PC-3 (cell line): ENCODE measurements at regions not wholly inside any gene's neighbourhood (a gene's known extent, or its start where the extent isn't known, plus 50 kb on each side); places are given as distances from the start of the nearest gene placed in this dataset.

Experiments used
- ATAC-seq: fragments of 200-7000 bp; cut with Tn5 transposase; 2 replicates; pipeline ENCODE4 v1.9.1; 2020; ENCODE audit warnings: mild to moderate bottlenecking, moderate library complexity
- BruUV-seq: library from RNA; stranded (reverse); fragments of 400-500 nt; replicated peaks from 2 replicates; lab custom pipeline; 2021; lab: Mats Ljungman, UMichigan
- CTCF ChIA-PET: fragments of 300-600 bp; sonication (Branson Sonifier 250); formaldehyde crosslinking; loops from one replicate; lab custom pipeline; 2022; ENCODE audit warnings: antibody characterized with exemption; lab: Charles Lee
- POLR2A ChIA-PET: fragments of 300-600 bp; sonication (Branson Sonifier 250); formaldehyde crosslinking; loops from one replicate; lab custom pipeline; 2022; ENCODE audit warnings: antibody characterized with exemption; ENCODE audit not compliant: unreplicated experiment; lab: Charles Lee
- DNase-seq: peaks from one replicate; pipeline ENCODE4 v3.0.0-alpha.2; 2015
- H2AFZ ChIP-seq: fragments of 300-600 bp; sonication (generic); 2 replicates; pipeline ENCODE4 v1.6.0; 2016; ENCODE audit warnings: antibody characterized with exemption, low read length
- H3F3A ChIP-seq: fragments of 300-600 bp; sonication (generic); one replicate; pipeline ENCODE4 v1.6.0; 2017; ENCODE audit warnings: antibody characterized with exemption, low read length, control low read depth, mild to moderate bottlenecking; ENCODE audit not compliant: unreplicated experiment
- H3K27ac ChIP-seq: fragments of 300-600 bp; sonication (generic); 2 replicates; pipeline ENCODE4 v1.5.1; 2016; ENCODE audit warnings: mild to moderate bottlenecking, low read length
- H3K27me3 ChIP-seq: fragments of 300-600 bp; sonication (generic); 2 replicates; pipeline ENCODE4 v1.6.1; 2016; ENCODE audit warnings: low read length, mixed read lengths
- H3K36me3 ChIP-seq: fragments of 300-600 bp; sonication (generic); 2 replicates; pipeline ENCODE4 v1.6.1; 2016; ENCODE audit warnings: low read depth, mixed run types, low read length, mixed read lengths
- H3K4me1 ChIP-seq: fragments of 300-600 bp; sonication (generic); 2 replicates; pipeline ENCODE4 v1.5.1; 2016; ENCODE audit warnings: low read length; ENCODE audit not compliant: insufficient read depth
- H3K4me2 ChIP-seq: fragments of 300-600 bp; sonication (generic); 2 replicates; pipeline ENCODE4 v1.6.0; 2016; ENCODE audit warnings: low read length
- H3K4me3 ChIP-seq: fragments of 300-600 bp; sonication (generic); 2 replicates; pipeline ENCODE4 v1.5.1; 2016; ENCODE audit warnings: mild to moderate bottlenecking, low read length, mixed read lengths
- H3K79me2 ChIP-seq: fragments of 300-600 bp; sonication (generic); 2 replicates; pipeline ENCODE4 v1.6.1; 2017; ENCODE audit warnings: low read length, mixed read lengths
- H3K9ac ChIP-seq: fragments of 300-600 bp; sonication (generic); 2 replicates; pipeline ENCODE4 v1.6.0; 2016; ENCODE audit warnings: mild to moderate bottlenecking, low read length
- H3K9me2 ChIP-seq: fragments of 300-600 bp; sonication (generic); replicated peaks from 2 replicates; pipeline ENCODE4 v1.6.1; 2016; ENCODE audit warnings: mixed run types, low read length, mixed read lengths
- H3K9me3 ChIP-seq: fragments of 300-600 bp; sonication (generic); 2 replicates; pipeline ENCODE4 v1.6.1; 2016; ENCODE audit warnings: low read length, mixed read lengths
- H4K20me1 ChIP-seq: fragments of 300-600 bp; sonication (generic); 2 replicates; pipeline ENCODE4 v1.6.1; 2016; ENCODE audit warnings: low read length, mixed read lengths
- CTCF ChIP-seq: fragments of 300-600 bp; sonication (generic); conservative IDR thresholded peaks from 2 replicates; pipeline ENCODE4 v1.5.1; 2017; ENCODE audit warnings: antibody characterized with exemption, low read depth, mild to moderate bottlenecking, low read length
- EZH2 ChIP-seq: fragments of 300-600 bp; sonication (generic); IDR thresholded peaks from one replicate; pipeline ENCODE4 v1.6.1; 2017; ENCODE audit warnings: antibody characterized with exemption, mild to moderate bottlenecking, low read length; ENCODE audit not compliant: unreplicated experiment
- EZH2phosphoT487 ChIP-seq: fragments of 300-600 bp; sonication (generic); IDR thresholded peaks from 2 replicates; pipeline ENCODE4 v1.6.1; 2018; ENCODE audit warnings: mild to moderate bottlenecking, antibody characterized with exemption, low read length, borderline replicate concordance
- intact Hi-C: fragments of 100-400 bp; cut with micrococcal nuclease; formaldehyde crosslinking; loops from 2 replicates; pipeline ENCODE4 v1.9.0; 2023

- Histone ChIP-seq H3K9ac (no peak overlapping the region), H3F3A (no peaks in the 10 kb centered on the region), H3K9me2 (no peaks in the 10 kb centered on the region), H3K4me1 (no peaks in the 10 kb centered on the region), H3K27me3 (no peaks in the 10 kb centered on the region), H3K9me3 (no peaks in the 10 kb centered on the region), H3K4me3 (no peak overlapping the region), H3K4me2 (no peak overlapping the region), H3K79me2 (no peaks in the 10 kb centered on the region), H3K27ac (no peak overlapping the region), H4K20me1 (no peaks in the 10 kb centered on the region), H2AFZ (no peak overlapping the region), H3K36me3 (no peaks in the 10 kb centered on the region)
- CTCF ChIA-PET: no interaction called here
- DNase-seq (no peak), ATAC-seq (no peak)
- no TSS peak for BruUV-seq
- TF ChIP-seq EZH2 (no peak), EZH2phosphoT487 (no peak), CTCF (no peak)
- intact Hi-C loops: no loop called here
- POLR2A ChIA-PET: no interaction called here
These were observed 136.4 kb upstream of the NCOR2 start for GRCh38 chr12:124703856-124704255.

GRCh38 chr12:124702736-124703135 lies 135.3 kb upstream of the NCOR2 start:
- ChIA-PET CTCF (interaction anchor here (0.6 kb wide), 1 partner anchor 71 kb away, joined by 5 read pairs; no protein-coding TSS in a partner anchor), POLR2A (no interaction called here)
- Histone ChIP-seq H3K27me3 (no peaks in the 10 kb centered on the region), H3K4me2 (no peak overlapping the region), H3K4me1 (no peaks in the 10 kb centered on the region), H4K20me1 (no peaks in the 10 kb centered on the region), H3K27ac (no peak overlapping the region), H3F3A (no peaks in the 10 kb centered on the region), H2AFZ (no peak overlapping the region), H3K9me2 (no peaks in the 10 kb centered on the region), H3K4me3 (no peak overlapping the region), H3K79me2 (no peaks in the 10 kb centered on the region), H3K36me3 (no peaks in the 10 kb centered on the region), H3K9me3 (no peaks in the 10 kb centered on the region), H3K9ac (no peak overlapping the region)
- TF ChIP-seq CTCF (no peak), EZH2 (no peak), EZH2phosphoT487 (no peak)
- DNase-seq: no peak
- no TSS peak for BruUV-seq
- intact Hi-C loops: no loop called here
- no peak for ATAC-seq

GRCh38 chr12:124700810-124701592 lies 133.6 kb upstream of the NCOR2 start:
- Histone ChIP-seq H3K4me1 (no peaks in the 10 kb centered on the region), H3K9me3 (no peaks in the 10 kb centered on the region), H3K9me2 (no peaks in the 10 kb centered on the region), H3K27me3 (no peaks in the 10 kb centered on the region), H4K20me1 (no peaks in the 10 kb centered on the region), H3K36me3 (no peaks in the 10 kb centered on the region), H3K27ac (no peak overlapping the region), H3K4me3 (no peak overlapping the region), H3K4me2 (no peak overlapping the region), H3F3A (no peaks in the 10 kb centered on the region), H3K79me2 (no peaks in the 10 kb centered on the region), H3K9ac (no peak overlapping the region), H2AFZ (no peak overlapping the region)
- DNase-seq: peak; percentile 30
- POLR2A ChIA-PET: interaction anchor here (0.6 kb wide), 1 partner anchor 183 kb away, joined by 3 read pairs; no protein-coding TSS in a partner anchor
- CTCF ChIA-PET: no interaction called here
- no TSS peak for BruUV-seq
- intact Hi-C loops: no loop called here
- no peak for TF ChIP-seq EZH2
- no peak for TF ChIP-seq CTCF
- no peak for TF ChIP-seq EZH2phosphoT487
- ATAC-seq: peak; percentile 65
